ENCODE measurements at regions not wholly inside any gene's neighbourhood (a gene's known extent, or its start where the extent isn't known, plus 50 kb on each side); places are given as distances from the start of the nearest gene placed in this dataset.

DNA sequence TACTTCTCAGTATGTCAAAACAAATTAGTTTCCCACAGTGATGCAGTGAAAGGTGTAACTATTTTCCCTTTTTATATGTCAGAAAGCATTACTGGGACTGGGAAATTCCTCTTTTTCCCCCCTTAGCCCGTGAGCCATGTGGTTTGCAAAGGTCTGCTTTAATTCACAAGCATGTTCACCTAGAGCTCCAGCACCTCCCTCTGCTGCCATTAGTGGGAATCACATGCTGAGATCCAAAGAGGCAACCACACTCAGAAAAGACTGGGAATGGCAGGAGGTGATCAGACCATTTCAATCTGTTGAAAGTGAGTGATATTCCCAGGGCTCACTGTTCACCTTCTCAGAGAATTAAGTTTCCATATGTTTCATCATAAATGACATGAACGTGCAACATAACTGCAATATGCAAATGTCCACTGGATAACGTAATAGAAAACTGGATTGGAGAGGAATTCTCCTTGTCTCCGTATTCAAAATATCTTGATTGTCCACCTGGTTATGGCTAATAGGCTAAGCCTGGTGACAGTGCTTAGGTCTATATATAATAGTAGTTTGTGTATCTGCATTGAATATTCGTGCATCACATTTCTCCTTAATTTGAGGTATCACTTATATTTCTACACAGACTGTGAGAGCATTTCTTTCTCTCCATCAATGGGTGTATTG, 703.5 kb upstream of the WWC1 start:
- Mint-ChIP-seq H3K27me3 (no peaks in the 10 kb centered on the region), H3K9me3 (no peaks in the 10 kb centered on the region), H3K27ac (no peak overlapping the region), H3K4me3 (no peak overlapping the region), H3K4me1 (no peaks in the 10 kb centered on the region), H3K36me3 (no peaks in the 10 kb centered on the region)
- no peak for DNase-seq

DNA sequence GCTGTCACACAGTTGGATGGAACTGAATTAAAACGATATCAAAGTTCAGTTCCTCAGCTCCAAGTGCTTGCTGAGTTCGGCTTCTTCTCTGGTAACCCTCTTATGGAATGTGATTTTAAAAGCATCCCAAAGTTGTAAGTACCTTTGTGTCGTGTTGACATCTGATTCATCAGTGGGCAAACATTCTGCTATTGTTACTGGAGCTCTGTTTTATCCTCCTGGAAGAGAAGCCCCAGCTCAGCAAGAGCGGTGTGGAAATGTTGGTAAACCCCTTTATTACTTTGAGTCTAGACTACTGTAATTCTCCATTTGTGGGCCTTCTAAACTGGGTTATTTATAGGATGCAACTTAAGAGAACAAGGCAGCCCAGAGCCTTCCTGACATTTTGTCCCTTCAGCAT, 699.3 kb upstream of the WWC1 start:
- Mint-ChIP-seq H3K36me3 (no peaks in the 10 kb centered on the region), H3K27me3 (no peaks in the 10 kb centered on the region), H3K9me3 (no peaks in the 10 kb centered on the region), H3K4me1 (no peaks in the 10 kb centered on the region), H3K4me3 (no peak overlapping the region), H3K27ac (no peak overlapping the region)
- DNase-seq: no peak

DNA sequence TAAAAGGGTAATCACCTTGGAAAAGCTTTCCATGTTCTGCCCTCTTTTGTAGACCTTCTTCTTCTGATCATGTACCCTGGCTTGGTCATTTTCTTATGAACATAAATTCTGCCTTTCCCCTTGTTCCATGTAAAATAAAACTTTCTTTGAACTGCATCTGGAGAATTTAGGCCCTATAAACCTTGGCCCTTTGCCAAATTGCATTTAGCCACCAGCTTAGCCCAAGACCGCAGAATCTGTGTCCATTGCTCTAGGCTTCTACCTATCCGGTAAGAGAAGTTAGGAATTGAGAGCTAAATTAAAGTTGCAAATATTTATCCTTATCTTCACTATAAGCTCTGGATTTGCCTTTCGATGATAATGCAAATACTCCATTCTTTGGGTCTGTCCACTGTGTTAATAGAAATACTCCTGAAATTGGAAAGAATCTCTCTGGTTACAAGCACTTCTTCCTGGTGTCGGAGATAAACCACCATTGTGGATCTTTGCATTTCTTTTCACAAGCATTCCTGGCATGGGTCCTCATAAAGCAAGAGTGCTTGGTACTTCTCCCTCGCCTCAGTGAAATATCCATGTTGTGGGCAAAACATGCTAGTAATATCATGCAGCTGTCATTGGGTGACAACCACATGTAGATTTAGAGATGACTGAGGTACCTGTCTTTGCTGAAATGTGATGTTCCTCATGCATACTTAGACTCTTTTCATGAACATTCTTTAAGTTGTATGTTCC, 698.0 kb upstream of the WWC1 start:
- no peak for DNase-seq
- Mint-ChIP-seq H3K9me3 (no peaks in the 10 kb centered on the region), H3K27me3 (no peaks in the 10 kb centered on the region), H3K4me3 (no peak overlapping the region), H3K27ac (no peak overlapping the region), H3K4me1 (no peaks in the 10 kb centered on the region), H3K36me3 (no peaks in the 10 kb centered on the region)

DNA sequence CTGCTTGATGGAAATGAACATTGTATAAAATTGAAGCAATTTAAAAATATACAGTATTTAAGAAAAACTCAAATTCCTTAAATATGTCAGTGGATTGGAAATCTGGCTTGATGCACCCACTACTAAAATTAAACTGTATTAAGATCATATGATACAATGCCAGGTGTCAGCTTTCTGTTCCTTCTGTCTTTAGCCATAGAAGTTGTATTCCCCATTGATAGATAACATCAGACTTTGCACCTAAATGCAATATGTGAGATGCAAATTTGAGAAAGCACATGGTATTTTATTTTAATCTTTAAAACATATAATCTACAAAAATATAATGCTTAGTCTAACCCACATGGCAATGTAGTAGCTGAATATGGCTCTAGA, 697.4 kb upstream of the WWC1 start:
- Mint-ChIP-seq H3K27me3 (no peaks in the 10 kb centered on the region), H3K4me3 (no peak overlapping the region), H3K9me3 (no peaks in the 10 kb centered on the region), H3K36me3 (no peaks in the 10 kb centered on the region), H3K4me1 (no peaks in the 10 kb centered on the region), H3K27ac (no peak overlapping the region)
- no peak for DNase-seq

DNA sequence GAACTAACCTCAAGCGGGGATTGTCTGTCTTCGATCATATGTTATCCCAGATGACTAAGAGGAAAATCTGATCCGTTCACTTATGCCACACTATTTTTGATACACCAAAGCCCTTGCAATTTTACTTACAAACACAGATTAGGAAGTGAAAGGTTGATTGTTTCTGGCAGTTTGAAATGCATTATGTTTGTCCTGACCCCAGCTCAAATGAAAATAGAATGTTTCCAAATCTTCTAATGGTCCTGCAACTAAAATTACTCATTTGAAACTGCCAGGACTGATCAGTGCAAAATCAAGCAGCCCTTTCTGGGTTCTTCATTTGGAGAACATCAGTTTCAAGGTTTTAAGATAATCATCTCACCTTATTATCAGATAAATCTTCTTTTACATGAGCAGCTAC, 696.7 kb upstream of the WWC1 start:
- no peak overlapping the region for H3K27ac Mint-ChIP-seq
- no peaks in the 10 kb centered on the region for H3K9me3 Mint-ChIP-seq
- no peaks in the 10 kb centered on the region for H3K36me3 Mint-ChIP-seq
- no peaks in the 10 kb centered on the region for H3K4me1 Mint-ChIP-seq
- H3K4me3 Mint-ChIP-seq: no peak overlapping the region
- no peaks in the 10 kb centered on the region for H3K27me3 Mint-ChIP-seq
- DNase-seq: no peak

DNA sequence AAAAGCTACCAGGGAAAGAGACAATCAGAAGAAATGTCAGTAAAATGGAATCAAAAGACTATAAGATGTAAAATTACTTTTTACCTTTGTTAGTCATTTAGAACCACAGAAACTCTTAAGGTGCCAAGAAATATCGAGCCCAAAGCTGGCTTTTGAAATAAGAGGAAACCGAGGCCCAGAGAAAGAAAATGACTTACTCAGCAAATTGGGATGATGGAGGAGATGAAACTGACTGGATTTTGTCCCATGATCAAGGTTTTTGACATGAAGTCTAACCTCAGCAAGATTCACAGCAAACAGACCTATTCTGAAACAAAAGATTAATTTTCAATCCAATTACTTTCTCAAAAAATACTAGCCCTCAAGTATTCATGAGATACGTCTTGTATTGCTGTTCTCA, 696.2 kb upstream of the WWC1 start:
- Mint-ChIP-seq H3K27me3 (no peaks in the 10 kb centered on the region), H3K4me1 (no peaks in the 10 kb centered on the region), H3K27ac (no peak overlapping the region), H3K4me3 (no peak overlapping the region), H3K36me3 (no peaks in the 10 kb centered on the region), H3K9me3 (no peaks in the 10 kb centered on the region)
- DNase-seq: no peak

DNA sequence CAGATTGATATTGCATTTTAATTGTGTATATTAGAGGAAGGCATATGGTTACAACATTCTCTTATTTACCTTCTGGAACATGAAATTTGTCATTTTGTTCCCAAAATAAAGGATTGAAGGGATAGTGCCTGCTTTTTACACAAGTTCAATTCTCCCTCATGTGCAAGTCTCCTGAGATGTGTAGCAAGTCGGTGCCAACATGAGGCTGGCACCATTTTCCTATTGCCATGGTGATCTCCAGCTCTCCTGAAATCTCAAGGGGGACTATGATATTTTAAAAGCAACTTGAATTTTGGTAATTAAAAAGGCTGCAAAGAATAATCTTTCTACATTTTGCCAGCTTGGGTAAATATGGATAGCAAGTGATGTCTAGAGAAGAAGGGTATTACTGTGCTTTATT, 693.3 kb upstream of the WWC1 start:
- Mint-ChIP-seq H3K9me3 (no peaks in the 10 kb centered on the region), H3K4me1 (no peaks in the 10 kb centered on the region), H3K27me3 (no peaks in the 10 kb centered on the region), H3K4me3 (no peak overlapping the region), H3K27ac (no peak overlapping the region), H3K36me3 (no peaks in the 10 kb centered on the region)
- no peak for DNase-seq

DNA sequence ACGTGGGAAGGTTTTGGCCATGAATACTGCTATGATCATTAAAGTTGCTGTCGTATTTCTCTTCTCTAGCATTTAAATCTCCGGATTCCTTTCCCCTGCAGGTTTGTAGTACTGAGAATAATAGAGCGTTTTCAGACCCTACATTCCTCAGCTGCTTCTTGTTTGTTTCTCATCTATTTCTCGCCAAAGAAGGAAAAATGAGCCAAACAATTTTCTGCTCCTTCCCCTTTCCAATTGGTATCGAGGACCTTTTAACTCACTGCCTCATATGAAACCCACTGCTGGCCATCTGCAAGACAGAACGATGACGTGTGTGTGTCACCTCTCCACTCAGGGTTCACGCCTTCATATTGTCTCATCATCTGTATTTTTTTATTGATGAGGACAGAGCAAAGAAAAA, 689.4 kb upstream of the WWC1 start:
- Mint-ChIP-seq H3K36me3 (no peaks in the 10 kb centered on the region), H3K4me3 (no peak overlapping the region), H3K4me1 (no peaks in the 10 kb centered on the region), H3K27ac (no peak overlapping the region), H3K9me3 (no peaks in the 10 kb centered on the region), H3K27me3 (no peaks in the 10 kb centered on the region)
- DNase-seq: no peak

DNA sequence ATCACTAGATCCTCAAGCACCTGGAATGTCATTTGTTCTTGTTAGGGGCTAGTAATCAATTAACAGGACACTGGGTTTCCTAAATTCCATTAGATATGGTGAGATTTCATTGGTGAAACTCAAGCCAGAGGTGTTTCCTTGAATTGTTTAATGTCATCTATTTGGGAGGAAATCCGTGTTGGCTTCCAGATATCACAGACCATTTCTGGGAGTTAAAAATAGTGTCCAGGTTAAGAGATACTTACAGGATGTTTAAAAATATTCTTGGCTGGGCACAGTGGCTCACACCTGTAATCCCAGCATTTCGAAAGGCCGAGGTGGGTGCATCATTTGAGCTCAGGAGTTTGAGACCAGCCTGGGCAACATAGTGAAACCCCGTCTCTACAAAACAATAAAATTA, 688.3 kb upstream of the WWC1 start:
- Mint-ChIP-seq H3K36me3 (no peaks in the 10 kb centered on the region), H3K9me3 (no peaks in the 10 kb centered on the region), H3K4me1 (no peaks in the 10 kb centered on the region), H3K27me3 (no peaks in the 10 kb centered on the region), H3K27ac (no peak overlapping the region), H3K4me3 (no peak overlapping the region)
- no peak for DNase-seq

DNA sequence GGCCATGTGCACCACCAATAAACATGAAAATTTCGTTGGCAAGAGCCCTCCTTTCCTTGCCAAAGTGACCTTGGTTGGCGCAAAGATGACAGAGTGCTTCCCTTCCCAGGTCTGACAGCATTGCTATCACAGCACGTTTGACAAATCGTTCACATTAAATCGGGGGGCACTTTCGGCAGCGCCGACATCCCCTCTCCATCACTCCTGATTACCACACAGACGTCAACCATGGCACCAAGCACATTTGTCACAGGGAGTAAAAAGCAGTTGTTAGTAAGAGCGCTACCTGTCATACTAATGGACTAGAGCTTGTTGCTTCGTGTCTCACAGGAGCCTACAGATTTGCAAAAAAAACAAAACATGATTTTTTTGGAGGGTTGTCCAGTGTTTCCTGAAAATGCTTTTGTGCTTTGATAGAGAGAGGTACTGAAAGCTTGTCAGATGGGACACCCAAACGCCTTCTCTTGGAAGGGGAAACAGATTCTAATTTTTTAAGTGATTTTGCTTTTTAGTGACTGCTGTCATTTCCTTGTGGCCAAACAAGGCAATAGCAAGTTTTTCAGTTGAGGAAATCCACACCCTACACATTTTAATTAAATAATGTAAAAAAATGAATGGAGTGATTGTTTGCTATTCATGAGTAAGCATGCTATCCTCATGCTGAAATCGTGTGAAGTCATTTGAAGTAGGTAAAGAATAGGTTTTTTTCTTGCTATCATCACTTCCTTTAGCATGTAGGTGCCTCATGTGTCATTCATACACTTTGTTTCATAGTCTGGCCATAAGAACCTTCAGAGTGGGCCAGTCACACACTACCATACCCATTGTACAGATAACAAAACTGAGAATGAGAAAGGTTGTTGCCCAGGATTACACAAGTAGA, 682.8 kb upstream of the WWC1 start:
- H3K36me3 Mint-ChIP-seq: no peaks in the 10 kb centered on the region
- DNase-seq: no peak
- H3K4me1 Mint-ChIP-seq: no peaks in the 10 kb centered on the region
- H3K4me3 Mint-ChIP-seq: no peak overlapping the region
- no peak overlapping the region for H3K27ac Mint-ChIP-seq
- H3K9me3 Mint-ChIP-seq: no peaks in the 10 kb centered on the region
- H3K27me3 Mint-ChIP-seq: no peaks in the 10 kb centered on the region

DNA sequence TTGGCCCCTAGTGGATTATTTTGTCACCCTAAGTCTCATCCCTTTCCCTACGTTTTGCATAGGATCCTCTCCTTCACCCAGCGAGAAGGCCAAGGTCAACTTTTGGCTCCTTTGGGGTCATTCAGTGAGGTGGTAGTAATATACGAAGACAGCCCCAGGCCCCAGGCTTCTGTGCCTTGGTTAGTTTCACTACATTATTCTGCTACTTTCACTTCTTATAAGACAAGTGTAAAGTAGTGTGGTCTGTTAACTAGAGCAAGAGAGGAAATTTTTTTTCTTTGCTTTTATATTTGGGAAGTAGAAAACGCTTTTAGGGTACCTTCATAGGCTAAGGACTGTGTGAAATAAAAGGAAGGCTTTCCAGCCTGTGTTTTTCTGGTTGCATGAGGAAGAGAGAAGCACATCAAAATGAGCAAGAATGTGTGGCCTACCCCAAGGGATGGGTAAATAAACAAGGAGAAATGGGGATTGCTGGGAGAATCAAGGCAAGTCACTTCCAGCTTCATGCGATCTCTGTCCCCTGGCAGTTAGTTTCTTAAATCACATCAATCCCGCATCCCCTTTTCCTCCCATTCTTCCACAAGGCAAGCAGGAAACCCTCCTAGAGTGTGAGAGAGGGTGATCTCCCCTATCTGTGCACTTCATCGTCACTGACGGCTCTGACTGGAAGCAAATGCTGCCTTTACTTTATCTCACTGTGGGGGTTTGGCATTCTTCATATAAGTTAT, 677.0 kb upstream of the WWC1 start:
- Mint-ChIP-seq H3K4me3 (no peak overlapping the region), H3K36me3 (no peaks in the 10 kb centered on the region), H3K4me1 (no peaks in the 10 kb centered on the region), H3K27ac (no peak overlapping the region), H3K9me3 (no peaks in the 10 kb centered on the region), H3K27me3 (no peaks in the 10 kb centered on the region)
- DNase-seq: no peak

DNA sequence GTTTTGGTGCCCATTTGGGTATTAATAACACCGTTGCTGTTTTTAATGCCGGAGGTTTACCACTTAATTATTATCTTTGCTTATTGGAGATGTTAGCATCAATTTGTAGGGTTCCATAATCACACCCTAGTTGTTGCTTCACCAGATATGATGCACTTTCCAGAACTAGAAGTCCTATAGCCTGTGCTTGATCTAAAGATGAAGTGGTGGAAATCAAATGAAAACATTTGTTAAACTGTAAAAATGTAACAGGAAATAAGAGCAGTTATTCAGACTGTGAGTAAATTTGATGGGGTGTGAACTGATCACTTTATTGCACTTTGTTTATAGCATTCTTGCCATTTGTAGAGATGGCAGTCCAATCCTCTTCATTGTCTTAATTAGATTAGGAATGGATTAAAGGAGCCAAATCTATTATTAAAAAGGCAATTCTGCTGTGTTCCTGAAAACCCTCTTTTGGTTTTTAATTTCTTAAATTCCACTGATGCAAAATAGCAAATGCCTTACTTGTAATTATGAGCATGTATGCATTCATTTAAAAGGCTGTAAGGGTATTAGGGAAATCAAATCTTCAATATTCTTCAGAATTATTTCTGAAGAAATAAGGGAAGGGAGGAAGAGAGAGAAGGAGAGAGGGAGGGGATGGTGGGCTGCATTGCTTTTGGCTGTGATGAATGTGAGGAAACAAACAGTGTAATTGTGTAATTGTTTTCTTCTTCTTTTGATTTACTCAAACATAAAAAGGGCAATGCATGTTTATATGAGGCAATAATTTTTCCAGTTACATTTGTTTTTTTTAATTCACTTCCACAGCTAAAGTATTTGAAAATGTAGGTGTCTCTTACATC, 675.2 kb upstream of the WWC1 start:
- DNase-seq: no peak
- Mint-ChIP-seq H3K4me3 (no peak overlapping the region), H3K36me3 (no peaks in the 10 kb centered on the region), H3K27me3 (no peaks in the 10 kb centered on the region), H3K4me1 (no peaks in the 10 kb centered on the region), H3K9me3 (no peaks in the 10 kb centered on the region), H3K27ac (no peak overlapping the region)

DNA sequence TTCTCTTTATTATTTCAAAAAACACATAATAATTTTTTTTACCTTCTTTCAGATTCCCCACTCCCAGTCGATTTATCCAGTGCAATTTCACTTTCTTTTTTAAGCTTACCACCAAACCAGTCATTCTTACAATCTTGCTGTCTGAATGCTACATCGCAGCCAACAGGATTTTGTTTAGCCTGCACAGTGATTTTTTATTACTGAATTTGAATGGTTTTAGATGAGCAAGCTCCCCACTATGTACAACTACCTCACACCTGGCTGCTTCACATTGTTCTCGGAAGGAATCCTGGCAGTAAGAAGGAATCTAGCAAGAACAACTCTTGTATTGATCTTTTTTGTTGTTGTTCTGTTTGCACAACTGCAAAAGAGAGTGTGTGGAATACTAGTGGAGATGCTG, 668.1 kb upstream of the WWC1 start:
- DNase-seq: no peak
- no peaks in the 10 kb centered on the region for H3K27me3 Mint-ChIP-seq
- no peak overlapping the region for H3K27ac Mint-ChIP-seq
- no peak overlapping the region for H3K4me3 Mint-ChIP-seq
- H3K4me1 Mint-ChIP-seq: no peaks in the 10 kb centered on the region
- H3K9me3 Mint-ChIP-seq: peaks cover 1% of the 10 kb centered on the region
- no peaks in the 10 kb centered on the region for H3K36me3 Mint-ChIP-seq

DNA sequence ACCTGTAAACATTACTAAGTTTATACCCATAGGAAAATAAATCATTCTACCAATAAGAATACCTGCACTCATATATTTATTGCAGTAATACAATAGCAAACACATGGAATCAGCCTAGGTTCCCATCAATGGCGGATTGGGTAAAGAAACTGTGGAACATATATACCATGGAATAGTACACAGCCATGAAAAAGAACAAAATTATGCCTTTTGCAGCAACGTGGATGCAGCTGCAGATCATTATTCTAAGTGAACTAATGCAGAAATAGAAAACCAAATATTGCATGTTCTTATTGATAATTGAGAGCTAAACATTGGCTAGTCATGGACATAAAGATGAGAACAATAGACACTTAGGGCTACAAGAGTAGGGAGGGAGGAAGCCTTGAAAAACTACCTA, 667.4 kb upstream of the WWC1 start:
- Mint-ChIP-seq H3K9me3 (peaks cover 1% of the 10 kb centered on the region), H3K4me1 (no peaks in the 10 kb centered on the region), H3K27ac (no peak overlapping the region), H3K36me3 (no peaks in the 10 kb centered on the region), H3K4me3 (no peak overlapping the region), H3K27me3 (no peaks in the 10 kb centered on the region)
- no peak for DNase-seq

Data from activated naive CD8-positive, alpha-beta T cell treated with anti-CD3 and anti-CD28 coated beads for 36 hours (primary cell).